ENCODE measurements at regions not wholly inside any gene's neighbourhood (a gene's known extent, or its start where the extent isn't known, plus 50 kb on each side); places are given as distances from the start of the nearest gene placed in this dataset.

- no peak for TF ChIP-seq CTCF (IDR thresholded peaks at IDR 0.05)
- no peak for TF ChIP-seq POLR2A (IDR thresholded peaks at IDR 0.05)
Measured at GRCh38 chr1:29632806-29633615, 396.7 kb downstream of the PTPRU start.

Data from thyroid gland (tissue), 4 donors.